GM23338 (cell line): ENCODE measurements at regions not wholly inside any gene's neighbourhood (a gene's known extent, or its start where the extent isn't known, plus 50 kb on each side); places are given as distances from the start of the nearest gene placed in this dataset.

ENCODE experiments used
- CREB1 ChIP-seq: fragments of 250-450 bp; sonication (Bioruptor Pico); IDR thresholded peaks from 2 replicates; pipeline ENCODE4 v1.5.0; 2020; ENCODE audit warnings: low read depth, mild to moderate bottlenecking, moderate library complexity
- ETS1 ChIP-seq: IDR thresholded peaks from 2 replicates; pipeline ENCODE4 v1.6.1; 2016; ENCODE audit warnings: antibody characterized with exemption
- EZH2 ChIP-seq: fragments of 200-600 bp; sonication (generic); IDR thresholded peaks from one replicate; pipeline ENCODE4 v1.8.0; 2017; ENCODE audit warnings: antibody characterized with exemption, mild to moderate bottlenecking, low read depth; ENCODE audit not compliant: unreplicated experiment
- EZH2phosphoT487 ChIP-seq: fragments of 200-600 bp; sonication (generic); IDR thresholded peaks from one replicate; pipeline ENCODE4 v1.8.1; 2018; ENCODE audit warnings: antibody characterized with exemption; ENCODE audit not compliant: unreplicated experiment
- JUNB ChIP-seq: IDR thresholded peaks from one replicate; pipeline ENCODE4 v1.6.1; 2016; ENCODE audit warnings: antibody characterized with exemption; ENCODE audit not compliant: unreplicated experiment
- POLR2AphosphoS5 ChIP-seq: IDR thresholded peaks from 2 replicates; pipeline ENCODE4 v1.6.1; 2016; ENCODE audit warnings: antibody characterized with exemption, low read depth
- STAT1 ChIP-seq: IDR thresholded peaks from one replicate; pipeline ENCODE4 v1.6.1; 2016; ENCODE audit warnings: antibody characterized with exemption; ENCODE audit not compliant: unreplicated experiment
- ZNF331 ChIP-seq: fragments of 250-450 bp; sonication (Bioruptor Pico); IDR thresholded peaks from 2 replicates; pipeline ENCODE4 v1.5.0; 2020; ENCODE audit warnings: low read depth, mild to moderate bottlenecking, moderate library complexity
- TF ChIP-seq, protein P1 (sequence below), 2 experiments: fragments of 200-600 bp in 1 of 2; sonication (generic) in 1 of 2; conservative IDR thresholded peaks; 2 replicates each; pipeline versions ENCODE4 v1.5.1 to v1.6.1; 2016 to 2017; ENCODE audit warnings: antibody characterized with exemption in 2 of 2, low read depth in 2 of 2, mild to moderate bottlenecking in 2 of 2, moderate library complexity in 1 of 2
- TF ChIP-seq, protein P2 (sequence below): IDR thresholded peaks from one replicate; pipeline ENCODE4 v1.6.1; 2018; ENCODE audit warnings: antibody characterized with exemption; ENCODE audit not compliant: unreplicated experiment

DNA sequence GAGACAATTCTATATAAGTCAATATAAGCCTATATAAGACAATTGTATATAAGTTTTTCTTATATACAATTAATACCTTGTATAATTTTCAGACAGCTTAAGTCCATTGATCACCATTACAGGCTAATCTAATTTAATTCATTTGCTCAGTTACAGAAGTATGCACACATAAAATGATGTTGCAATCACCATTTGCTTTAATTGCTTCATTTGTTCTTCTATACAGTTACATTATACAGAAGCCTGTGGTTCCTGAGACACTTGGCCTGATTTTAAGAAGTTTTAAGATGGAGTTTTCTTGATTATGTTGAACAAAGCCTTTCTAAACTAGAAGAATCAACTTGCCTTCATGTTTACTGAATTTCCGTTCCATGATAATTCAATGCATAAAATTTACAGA, 314.6 kb upstream of the PDE3A start:
- TF ChIP-seq, protein P1, sequence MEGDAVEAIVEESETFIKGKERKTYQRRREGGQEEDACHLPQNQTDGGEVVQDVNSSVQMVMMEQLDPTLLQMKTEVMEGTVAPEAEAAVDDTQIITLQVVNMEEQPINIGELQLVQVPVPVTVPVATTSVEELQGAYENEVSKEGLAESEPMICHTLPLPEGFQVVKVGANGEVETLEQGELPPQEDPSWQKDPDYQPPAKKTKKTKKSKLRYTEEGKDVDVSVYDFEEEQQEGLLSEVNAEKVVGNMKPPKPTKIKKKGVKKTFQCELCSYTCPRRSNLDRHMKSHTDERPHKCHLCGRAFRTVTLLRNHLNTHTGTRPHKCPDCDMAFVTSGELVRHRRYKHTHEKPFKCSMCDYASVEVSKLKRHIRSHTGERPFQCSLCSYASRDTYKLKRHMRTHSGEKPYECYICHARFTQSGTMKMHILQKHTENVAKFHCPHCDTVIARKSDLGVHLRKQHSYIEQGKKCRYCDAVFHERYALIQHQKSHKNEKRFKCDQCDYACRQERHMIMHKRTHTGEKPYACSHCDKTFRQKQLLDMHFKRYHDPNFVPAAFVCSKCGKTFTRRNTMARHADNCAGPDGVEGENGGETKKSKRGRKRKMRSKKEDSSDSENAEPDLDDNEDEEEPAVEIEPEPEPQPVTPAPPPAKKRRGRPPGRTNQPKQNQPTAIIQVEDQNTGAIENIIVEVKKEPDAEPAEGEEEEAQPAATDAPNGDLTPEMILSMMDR (conservative IDR thresholded peaks at IDR 0.05; ENCODE audit: low read depth in 2 of 2): no peak
- TF ChIP-seq EZH2: no peak
- TF ChIP-seq POLR2AphosphoS5: no peak
- TF ChIP-seq JUNB: no peak
- TF ChIP-seq, protein P2, sequence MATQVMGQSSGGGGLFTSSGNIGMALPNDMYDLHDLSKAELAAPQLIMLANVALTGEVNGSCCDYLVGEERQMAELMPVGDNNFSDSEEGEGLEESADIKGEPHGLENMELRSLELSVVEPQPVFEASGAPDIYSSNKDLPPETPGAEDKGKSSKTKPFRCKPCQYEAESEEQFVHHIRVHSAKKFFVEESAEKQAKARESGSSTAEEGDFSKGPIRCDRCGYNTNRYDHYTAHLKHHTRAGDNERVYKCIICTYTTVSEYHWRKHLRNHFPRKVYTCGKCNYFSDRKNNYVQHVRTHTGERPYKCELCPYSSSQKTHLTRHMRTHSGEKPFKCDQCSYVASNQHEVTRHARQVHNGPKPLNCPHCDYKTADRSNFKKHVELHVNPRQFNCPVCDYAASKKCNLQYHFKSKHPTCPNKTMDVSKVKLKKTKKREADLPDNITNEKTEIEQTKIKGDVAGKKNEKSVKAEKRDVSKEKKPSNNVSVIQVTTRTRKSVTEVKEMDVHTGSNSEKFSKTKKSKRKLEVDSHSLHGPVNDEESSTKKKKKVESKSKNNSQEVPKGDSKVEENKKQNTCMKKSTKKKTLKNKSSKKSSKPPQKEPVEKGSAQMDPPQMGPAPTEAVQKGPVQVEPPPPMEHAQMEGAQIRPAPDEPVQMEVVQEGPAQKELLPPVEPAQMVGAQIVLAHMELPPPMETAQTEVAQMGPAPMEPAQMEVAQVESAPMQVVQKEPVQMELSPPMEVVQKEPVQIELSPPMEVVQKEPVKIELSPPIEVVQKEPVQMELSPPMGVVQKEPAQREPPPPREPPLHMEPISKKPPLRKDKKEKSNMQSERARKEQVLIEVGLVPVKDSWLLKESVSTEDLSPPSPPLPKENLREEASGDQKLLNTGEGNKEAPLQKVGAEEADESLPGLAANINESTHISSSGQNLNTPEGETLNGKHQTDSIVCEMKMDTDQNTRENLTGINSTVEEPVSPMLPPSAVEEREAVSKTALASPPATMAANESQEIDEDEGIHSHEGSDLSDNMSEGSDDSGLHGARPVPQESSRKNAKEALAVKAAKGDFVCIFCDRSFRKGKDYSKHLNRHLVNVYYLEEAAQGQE: no peak
- TF ChIP-seq ZNF331 (CRISPR knock-in tag): no peak
- TF ChIP-seq CREB1: no peak
- no peak for TF ChIP-seq EZH2phosphoT487
- no peak for TF ChIP-seq ETS1
- TF ChIP-seq STAT1: no peak
